Astrocyte of the cerebellum (primary cell): ENCODE measurements at regions not wholly inside any gene's neighbourhood (a gene's known extent, or its start where the extent isn't known, plus 50 kb on each side); places are given as distances from the start of the nearest gene placed in this dataset.
"Not testable (repeated sequence)": the region's sequence is repeated elsewhere in the genome, so short reads cannot be mapped to it uniquely, and the experiment has no call there.

Experiments
- DNase-seq: peaks from one replicate; pipeline ENCODE4 v3.0.0-alpha.2; 2011; ENCODE audit warnings: low read depth
- H3K4me3 ChIP-seq: 2 replicates; pipeline ENCODE4 v1.5.1; 2011; ENCODE audit warnings: mild to moderate bottlenecking, low read depth, low read length, moderate library complexity
- CTCF ChIP-seq: IDR thresholded peaks from 2 replicates; pipeline ENCODE4 v1.5.1; 2012; ENCODE audit warnings: low read length, low read depth, moderate library complexity, mild to moderate bottlenecking; ENCODE audit errors: missing control alignments
- in situ Hi-C: cut with HindIII; loops from 2 replicates; pipeline ENCODE4 v1.10.0; 2017; ENCODE audit warnings: low sequenced_read_pairs

- DNase-seq: no peak
- no peak for TF ChIP-seq CTCF
- in situ Hi-C loops: no loop called here
- H3K4me3 ChIP-seq: no peak overlapping the region
Measured at GRCh38 chr15:95205077-95205476, 973.7 kb downstream of the MCTP2 start.

DNA sequence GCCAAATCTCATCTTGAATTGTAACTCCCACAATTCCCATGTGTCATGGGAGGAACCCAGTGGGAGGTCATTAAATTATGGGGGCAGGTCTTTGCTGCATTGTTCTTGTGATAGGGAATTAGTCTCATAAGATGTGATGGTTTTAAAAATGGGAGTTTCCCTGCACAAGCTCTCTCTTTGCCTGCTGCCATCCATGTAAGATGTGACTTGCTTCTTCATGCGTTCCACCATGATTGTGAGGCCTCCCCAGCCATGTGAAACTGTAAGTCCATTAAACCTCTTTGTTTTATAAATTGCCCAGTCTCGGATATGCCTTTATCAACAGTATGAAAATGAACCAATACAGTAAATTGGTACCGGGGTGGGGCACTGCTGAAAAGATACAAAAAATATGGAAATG lies 974.5 kb downstream of the MCTP2 start:
- H3K4me3 ChIP-seq, DNase-seq, in situ Hi-C loops: not testable (repeated sequence)

GRCh38 chr15:95208071-95208470 lies 976.7 kb downstream of the MCTP2 start:
- in situ Hi-C loops: no loop called here
- no peak for DNase-seq
- no peak overlapping the region for H3K4me3 ChIP-seq
- TF ChIP-seq CTCF: no peak

DNA sequence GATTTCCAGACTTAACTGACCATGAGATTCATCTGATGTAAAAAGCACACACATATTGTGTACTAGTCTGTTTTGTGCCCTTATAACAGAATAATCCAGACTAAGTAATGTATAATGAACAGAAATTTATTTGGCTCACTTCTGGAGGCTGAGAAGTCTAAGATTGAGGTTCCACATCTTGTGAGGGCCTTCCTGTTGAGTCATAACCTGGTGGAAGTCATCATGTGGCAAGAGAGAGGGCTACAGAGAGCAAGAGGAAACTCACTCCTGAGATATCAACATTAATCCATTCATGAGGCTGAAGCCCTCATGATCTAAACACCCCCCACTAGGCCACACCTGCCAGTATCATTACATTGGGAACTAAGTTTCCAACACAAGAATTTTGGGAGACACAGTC lies 977.6 kb downstream of the MCTP2 start:
- H3K4me3 ChIP-seq: no peak overlapping the region
- no peak for TF ChIP-seq CTCF
- no peak for DNase-seq
- in situ Hi-C loops: no loop called here

DNA sequence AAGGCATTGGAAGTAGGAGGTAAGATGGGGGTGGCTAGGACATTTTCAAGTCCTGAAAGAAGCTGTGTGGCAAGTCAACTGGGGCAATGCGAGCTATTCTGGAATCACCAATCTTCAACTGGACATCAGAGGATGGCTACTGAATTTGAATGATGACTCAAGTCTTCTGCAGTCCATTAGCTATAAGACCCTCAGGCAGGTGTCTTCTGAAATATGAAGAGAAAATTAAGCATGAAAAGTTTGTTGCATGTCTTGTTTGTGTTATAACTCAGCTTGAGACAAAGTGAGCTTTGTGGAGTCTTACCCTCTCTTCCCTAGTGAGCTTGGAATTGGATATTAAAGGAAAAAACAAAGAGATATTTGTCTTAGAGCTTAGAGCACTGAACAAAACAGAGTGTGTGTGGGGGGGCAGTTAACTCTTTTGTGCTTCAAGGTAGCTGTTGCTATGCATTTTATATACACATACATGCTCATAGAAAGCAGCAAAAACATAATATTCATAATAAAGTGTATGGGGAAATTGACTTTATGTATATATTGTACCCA lies 979.1 kb downstream of the MCTP2 start:
- in situ Hi-C loops: no loop called here

GRCh38 chr15:95215017-95215416 lies 983.7 kb downstream of the MCTP2 start:
- in situ Hi-C loops: no loop called here
- H3K4me3 ChIP-seq: no peak overlapping the region
- no peak for TF ChIP-seq CTCF
- DNase-seq: no peak

More for the DNA sequence above, 979.1 kb downstream of the MCTP2 start:
- TF ChIP-seq CTCF: no peak
- H3K4me3 ChIP-seq: no peak overlapping the region
- no peak for DNase-seq

- DNase-seq: no peak
- in situ Hi-C loops: no loop called here
- H3K4me3 ChIP-seq: no peak overlapping the region
- TF ChIP-seq CTCF: no peak
Measured at GRCh38 chr15:95226835-95227234, 995.5 kb downstream of the MCTP2 start.
